Mesenteric fat pad (tissue), 1 donor: ENCODE measurements at regions not wholly inside any gene's neighbourhood (a gene's known extent, or its start where the extent isn't known, plus 50 kb on each side); places are given as distances from the start of the nearest gene placed in this dataset.

ENCODE experiments used
- DNase-seq: peaks from one replicate; pipeline ENCODE4 v3.0.0-alpha.2; 2020; ENCODE audit warnings: low spot score
- donor health status: DM: yes; HTN: yes; CAD: no.

GRCh38 chr14:30496852-30497251 is 62.1 kb upstream of the G2E3 start:
- DNase-seq: no peak

- DNase-seq: no peak
Observed at GRCh38 chr14:30499358-30499757, 59.6 kb upstream of the G2E3 start.

GRCh38 chr14:30500222-30500621 is 58.7 kb upstream of the G2E3 start:
- no peak for DNase-seq

- DNase-seq: no peak
Observed at GRCh38 chr14:30507209-30507608, 51.7 kb upstream of the G2E3 start.
